Type B pancreatic cell (in vitro differentiated cells): ENCODE measurements at regions not wholly inside any gene's neighbourhood (a gene's known extent, or its start where the extent isn't known, plus 50 kb on each side); places are given as distances from the start of the nearest gene placed in this dataset.

ENCODE experiments used
- DNase-seq: peaks from one replicate; pipeline ENCODE4 v3.0.0; 2021; ENCODE audit warnings: mixed read lengths; ENCODE audit not compliant: unreplicated experiment; ENCODE audit errors: extremely low spot score
- H3K27ac Mint-ChIP-seq: 2 replicates; pipeline ENCODE4 v1.8.0; 2021; ENCODE audit warnings: mild to moderate bottlenecking, mixed read lengths
- H3K27me3 Mint-ChIP-seq: 2 replicates; pipeline ENCODE4 v1.8.0; 2021; ENCODE audit warnings: mixed read lengths
- H3K36me3 Mint-ChIP-seq: 2 replicates; pipeline ENCODE4 v1.8.0; 2021; ENCODE audit warnings: mixed read lengths
- H3K4me1 Mint-ChIP-seq: one replicate; pipeline ENCODE4 v1.8.0; 2021; ENCODE audit warnings: mixed read lengths; ENCODE audit not compliant: unreplicated experiment
- H3K4me3 Mint-ChIP-seq: 2 replicates; pipeline ENCODE4 v1.8.0; 2021; ENCODE audit warnings: mild to moderate bottlenecking, mixed read lengths
- H3K9me3 Mint-ChIP-seq: 2 replicates; pipeline ENCODE4 v1.8.0; 2021; ENCODE audit warnings: mixed read lengths
- CTCF ChIP-seq: fragments of 200-600 bp; sonication (generic); conservative IDR thresholded peaks from 2 replicates; pipeline ENCODE4 v1.5.0; 2021; ENCODE audit warnings: antibody characterized with exemption, mild to moderate bottlenecking

GRCh38 chr7:23909426-23909825 is 199.4 kb downstream of the STK31 start:
- no peak for DNase-seq
- Mint-ChIP-seq H3K27me3 (peaks cover 3% of the 10 kb centered on the region), H3K4me3 (no peak overlapping the region), H3K9me3 (no peaks in the 10 kb centered on the region), H3K4me1 (no peaks in the 10 kb centered on the region), H3K27ac (no peak overlapping the region), H3K36me3 (no peaks in the 10 kb centered on the region)
- TF ChIP-seq CTCF, result no peak

- no peaks in the 10 kb centered on the region for H3K4me1 Mint-ChIP-seq
- DNase-seq, result no peak
- no peaks in the 10 kb centered on the region for H3K36me3 Mint-ChIP-seq
- TF ChIP-seq CTCF, result no peak
- no peak overlapping the region for H3K4me3 Mint-ChIP-seq
- H3K27ac Mint-ChIP-seq, result no peak overlapping the region
- H3K9me3 Mint-ChIP-seq, result no peaks in the 10 kb centered on the region
- H3K27me3 Mint-ChIP-seq, result peaks cover 5% of the 10 kb centered on the region
These were observed 202.0 kb downstream of the STK31 start for GRCh38 chr7:23912065-23912464.

GRCh38 chr7:23913016-23913415 is 203.0 kb downstream of the STK31 start:
- no peak for TF ChIP-seq CTCF
- no peaks in the 10 kb centered on the region for H3K4me1 Mint-ChIP-seq
- no peak overlapping the region for H3K4me3 Mint-ChIP-seq
- no peaks in the 10 kb centered on the region for H3K36me3 Mint-ChIP-seq
- peaks cover 4% of the 10 kb centered on the region for H3K27me3 Mint-ChIP-seq
- no peaks in the 10 kb centered on the region for H3K9me3 Mint-ChIP-seq
- DNase-seq, result no peak
- no peak overlapping the region for H3K27ac Mint-ChIP-seq

GRCh38 chr7:23915236-23915635 is 205.2 kb downstream of the STK31 start:
- H3K4me1 Mint-ChIP-seq, result no peaks in the 10 kb centered on the region
- no peak overlapping the region for H3K27ac Mint-ChIP-seq
- no peaks in the 10 kb centered on the region for H3K36me3 Mint-ChIP-seq
- no peaks in the 10 kb centered on the region for H3K9me3 Mint-ChIP-seq
- peaks cover 8% of the 10 kb centered on the region for H3K27me3 Mint-ChIP-seq
- TF ChIP-seq CTCF, result no peak
- no peak for DNase-seq
- no peak overlapping the region for H3K4me3 Mint-ChIP-seq

GRCh38 chr7:23918286-23918685 is 208.3 kb downstream of the STK31 start:
- no peak for TF ChIP-seq CTCF
- Mint-ChIP-seq H3K4me1 (no peaks in the 10 kb centered on the region), H3K36me3 (no peaks in the 10 kb centered on the region), H3K9me3 (no peaks in the 10 kb centered on the region), H3K4me3 (no peak overlapping the region), H3K27me3 (peaks cover 8% of the 10 kb centered on the region), H3K27ac (no peak overlapping the region)
- DNase-seq, result no peak

GRCh38 chr7:23918856-23919255 is 208.8 kb downstream of the STK31 start:
- Mint-ChIP-seq H3K27ac (no peak overlapping the region), H3K27me3 (peaks cover 8% of the 10 kb centered on the region), H3K4me1 (no peaks in the 10 kb centered on the region), H3K9me3 (no peaks in the 10 kb centered on the region), H3K36me3 (no peaks in the 10 kb centered on the region), H3K4me3 (no peak overlapping the region)
- no peak for TF ChIP-seq CTCF
- DNase-seq, result no peak
